SIG-M5 treated with dmso at 0.1 percent for 504 hours (cell line): ENCODE measurements at regions not wholly inside any gene's neighbourhood (a gene's known extent, or its start where the extent isn't known, plus 50 kb on each side); places are given as distances from the start of the nearest gene placed in this dataset.

Experiments used
- DNase-seq: peaks from one replicate; lab custom pipeline; 2025; ENCODE audit not compliant: unreplicated experiment; lab: John Stamatoyannopoulos, UW

- DNase-seq, result peak; percentile 5
These were observed 212.3 kb upstream of the CDH13 start for GRCh38 chr16:82414476-82414875.

GRCh38 chr16:82412770-82413169 is 214.0 kb upstream of the CDH13 start:
- DNase-seq, result no peak

GRCh38 chr16:82405736-82406135 is 221.0 kb upstream of the CDH13 start:
- no peak for DNase-seq

- no peak for DNase-seq
These were observed 222.0 kb upstream of the CDH13 start for GRCh38 chr16:82404586-82405315.

- no peak for DNase-seq
These were observed 224.0 kb upstream of the CDH13 start for GRCh38 chr16:82402665-82403218.

GRCh38 chr16:82400046-82400445 is 226.7 kb upstream of the CDH13 start:
- no peak for DNase-seq

GRCh38 chr16:82396509-82396908 is 226.5 kb upstream of the MPHOSPH6 start:
- no peak for DNase-seq

GRCh38 chr16:82395212-82395611 is 225.2 kb upstream of the MPHOSPH6 start:
- DNase-seq, result no peak

- no peak for DNase-seq
These were observed 221.7 kb upstream of the MPHOSPH6 start for GRCh38 chr16:82391690-82392089.

- DNase-seq, result no peak
These were observed 220.1 kb upstream of the MPHOSPH6 start for GRCh38 chr16:82389956-82390650.

- no peak for DNase-seq
These were observed 216.7 kb upstream of the MPHOSPH6 start for GRCh38 chr16:82386761-82387160.

- DNase-seq, result no peak
These were observed 214.9 kb upstream of the MPHOSPH6 start for GRCh38 chr16:82384949-82385348.

GRCh38 chr16:82384017-82384416 is 214.0 kb upstream of the MPHOSPH6 start:
- no peak for DNase-seq

- DNase-seq, result no peak
These were observed 212.5 kb upstream of the MPHOSPH6 start for GRCh38 chr16:82382521-82382920.

- DNase-seq, result no peak
These were observed 209.5 kb upstream of the MPHOSPH6 start for GRCh38 chr16:82379551-82379950.

- DNase-seq, result no peak
These were observed 204.0 kb upstream of the MPHOSPH6 start for GRCh38 chr16:82373976-82374375.

GRCh38 chr16:82370282-82370681 is 200.3 kb upstream of the MPHOSPH6 start:
- DNase-seq, result no peak

- DNase-seq, result peak; percentile 9
These were observed 198.0 kb upstream of the MPHOSPH6 start for GRCh38 chr16:82368041-82368440.

GRCh38 chr16:82366462-82366861 is 196.4 kb upstream of the MPHOSPH6 start:
- no peak for DNase-seq

GRCh38 chr16:82364690-82365089 is 194.7 kb upstream of the MPHOSPH6 start:
- no peak for DNase-seq

- no peak for DNase-seq
These were observed 193.2 kb upstream of the MPHOSPH6 start for GRCh38 chr16:82363026-82363816.

- DNase-seq, result no peak
These were observed 191.9 kb upstream of the MPHOSPH6 start for GRCh38 chr16:82361885-82362284.
